ENCODE measurements at regions not wholly inside any gene's neighbourhood (a gene's known extent, or its start where the extent isn't known, plus 50 kb on each side); places are given as distances from the start of the nearest gene placed in this dataset.
"Not testable (repeated sequence)": the region's sequence is repeated elsewhere in the genome, so short reads cannot be mapped to it uniquely, and the experiment has no call there.

DNA sequence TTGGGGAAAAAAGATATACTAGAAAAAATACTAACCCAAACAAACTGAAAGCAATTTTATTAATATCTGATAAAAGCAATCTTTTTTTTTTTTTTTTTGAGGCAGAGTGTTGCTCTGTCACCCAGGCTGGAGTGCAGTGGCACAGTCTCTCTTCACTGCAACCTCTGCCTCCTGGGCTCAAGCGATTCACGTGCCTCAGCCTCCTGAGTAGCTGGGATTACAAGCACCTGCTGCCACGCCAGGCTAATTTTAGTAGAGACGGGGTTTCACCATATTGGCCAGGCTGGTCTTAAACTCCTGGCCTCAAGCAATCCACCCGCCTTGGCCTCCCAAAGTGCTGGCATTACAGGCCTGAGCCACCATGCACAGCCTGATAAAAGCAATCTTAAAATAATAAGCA, 467.5 kb upstream of the TNC start:
- DNase-seq: not testable (repeated sequence)

GRCh38 chr9:115587310-115587709, 469.4 kb upstream of the TNC start:
- no peak for DNase-seq

- DNase-seq: no peak
Measured at GRCh38 chr9:115590011-115590410, 472.1 kb upstream of the TNC start.

GRCh38 chr9:115591584-115591984, 473.6 kb upstream of the TNC start:
- DNase-seq: peak; percentile 16

DNA sequence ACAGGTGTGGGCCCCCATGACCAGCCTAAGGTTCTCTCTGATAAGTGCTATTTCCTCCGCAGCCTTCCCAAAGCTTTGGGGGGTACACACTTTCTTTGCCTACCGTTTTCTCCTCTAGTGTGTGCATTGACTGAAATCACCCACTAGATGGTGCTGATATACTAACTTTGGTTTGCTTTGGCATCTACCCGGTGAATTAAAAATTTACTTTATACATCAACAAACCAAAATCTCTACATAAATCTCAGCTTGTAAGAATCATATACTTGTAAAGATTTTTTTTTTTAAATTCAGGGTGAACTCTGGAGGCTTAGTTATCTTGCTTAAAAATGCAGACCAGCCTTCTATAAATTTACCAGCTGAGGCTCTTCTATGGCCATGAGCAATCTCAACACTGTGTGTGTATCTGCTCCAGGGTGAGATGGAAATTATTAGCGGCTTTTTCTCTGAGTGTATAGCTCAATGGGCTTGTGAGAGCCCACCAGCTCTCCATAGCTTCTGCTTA, 475.7 kb upstream of the TNC start:
- peak; percentile 64 for DNase-seq

- DNase-seq: no peak
Measured at GRCh38 chr9:115594557-115594956, 476.6 kb upstream of the TNC start.

DNA sequence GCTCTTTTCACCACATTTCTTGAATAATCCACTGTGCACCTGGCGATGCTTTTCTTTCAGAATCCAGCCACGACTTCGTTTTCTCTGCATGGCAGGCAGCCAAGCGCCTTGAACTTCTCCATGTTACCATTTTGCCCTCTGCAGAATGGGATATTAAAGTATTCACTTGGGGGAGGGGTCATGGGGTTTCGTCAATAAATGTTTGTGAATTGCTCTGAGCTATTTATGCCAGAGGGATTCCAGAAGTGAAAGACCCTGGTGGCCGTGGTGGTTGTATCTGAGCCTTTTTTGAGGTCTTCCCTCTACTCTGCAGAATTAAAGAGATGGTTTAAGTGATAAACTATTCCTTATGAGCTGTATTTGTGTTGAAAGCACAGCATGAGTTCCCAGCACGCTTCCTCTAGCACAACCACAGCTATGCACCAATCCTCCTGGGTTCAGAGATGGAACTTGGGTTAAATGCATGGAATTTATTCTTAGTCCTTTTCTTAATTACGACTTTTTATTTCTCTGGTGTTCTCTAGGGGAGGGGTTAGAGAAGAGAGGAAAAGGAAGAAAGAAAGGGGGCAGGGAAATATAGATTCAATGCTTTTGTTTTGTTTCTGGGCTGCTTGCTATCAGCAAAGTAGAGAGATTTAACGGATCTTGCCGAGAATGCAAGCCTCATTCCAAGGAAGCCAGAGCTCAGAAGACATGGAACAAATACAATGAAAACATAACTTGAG, 478.2 kb upstream of the TNC start:
- DNase-seq: no peak

DNA sequence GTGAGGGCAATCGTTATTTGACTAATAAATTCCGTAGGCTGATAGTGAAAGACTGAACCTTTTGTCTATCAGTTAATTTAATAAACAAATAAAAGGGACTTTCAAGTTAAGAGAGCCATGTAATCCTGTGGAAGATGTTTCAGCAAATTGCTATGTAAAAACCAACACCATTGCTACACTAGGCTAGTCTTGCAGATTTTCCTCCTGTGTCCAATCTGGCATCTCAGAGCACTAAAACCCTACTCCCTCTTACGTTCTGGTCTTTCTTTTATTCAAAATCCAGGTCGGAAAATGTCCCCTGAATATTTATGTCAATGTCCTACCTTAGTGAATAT, 478.8 kb upstream of the TNC start:
- DNase-seq: no peak

DNA sequence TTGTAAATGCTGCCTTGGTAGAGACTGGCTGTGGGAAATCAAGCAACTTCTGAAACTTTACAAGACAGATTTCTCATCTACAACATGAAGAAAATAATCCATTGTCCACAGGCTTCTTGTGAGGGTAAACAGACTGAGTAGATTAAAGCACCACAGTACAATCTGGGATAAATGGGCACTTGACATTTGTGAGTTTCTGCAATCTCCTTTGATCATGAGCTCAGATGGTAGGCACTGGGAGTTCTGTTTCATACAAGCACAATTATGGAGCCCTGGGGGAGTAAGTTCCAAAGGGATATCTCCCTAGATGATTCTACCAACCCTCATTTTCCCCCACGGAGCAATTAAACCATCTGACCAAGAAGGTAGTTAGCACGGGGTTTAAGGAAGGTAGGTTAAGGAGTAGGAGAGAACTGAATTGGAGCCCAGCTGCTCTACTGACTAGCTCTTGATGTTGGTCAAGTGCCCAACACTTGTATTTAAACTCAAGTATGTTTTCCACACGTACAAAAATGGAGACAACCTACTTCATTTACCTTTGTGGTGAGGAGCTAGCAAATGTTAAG, 479.5 kb upstream of the TNC start:
- no peak for DNase-seq

GRCh38 chr9:115598751-115599150, 480.8 kb upstream of the TNC start:
- DNase-seq: no peak

DNA sequence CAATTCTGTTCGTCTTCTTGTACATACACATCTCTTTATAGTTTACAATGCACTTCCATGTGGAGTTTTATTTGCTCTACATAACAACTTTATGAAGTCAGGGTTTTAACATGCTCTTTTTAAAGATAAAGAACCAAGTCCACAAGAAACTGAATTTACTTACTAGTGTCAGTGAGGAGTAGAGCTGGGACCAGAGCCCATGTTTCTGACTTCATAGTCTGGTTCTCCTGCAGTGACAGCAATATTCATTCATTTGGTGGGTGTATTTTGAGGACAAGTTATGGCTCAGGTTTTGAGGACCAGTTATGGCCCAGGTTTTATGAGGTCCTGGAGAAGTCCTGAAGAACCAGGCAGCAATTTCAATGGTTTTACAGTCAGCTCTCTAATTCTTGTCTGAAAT, 481.9 kb upstream of the TNC start:
- DNase-seq: no peak

DNA sequence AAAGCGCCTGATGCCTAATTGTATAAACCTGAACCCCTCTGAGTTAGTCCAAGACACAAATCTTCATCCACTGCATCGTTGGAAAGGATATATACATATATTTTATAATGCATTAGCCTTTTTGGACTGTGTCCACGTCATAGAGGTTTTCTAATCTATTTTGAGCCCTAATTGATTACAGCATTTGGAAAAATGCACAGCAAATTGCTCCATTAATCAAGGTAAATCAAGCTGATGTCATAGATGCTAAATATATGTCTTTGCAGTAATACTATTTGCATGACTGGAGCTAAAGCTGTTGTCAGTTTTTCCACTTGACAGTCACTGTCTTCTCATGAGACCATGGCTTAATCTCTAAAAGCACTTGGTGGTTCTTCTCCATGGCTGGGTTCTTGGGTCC, 483.5 kb upstream of the TNC start:
- no peak for DNase-seq

DNA sequence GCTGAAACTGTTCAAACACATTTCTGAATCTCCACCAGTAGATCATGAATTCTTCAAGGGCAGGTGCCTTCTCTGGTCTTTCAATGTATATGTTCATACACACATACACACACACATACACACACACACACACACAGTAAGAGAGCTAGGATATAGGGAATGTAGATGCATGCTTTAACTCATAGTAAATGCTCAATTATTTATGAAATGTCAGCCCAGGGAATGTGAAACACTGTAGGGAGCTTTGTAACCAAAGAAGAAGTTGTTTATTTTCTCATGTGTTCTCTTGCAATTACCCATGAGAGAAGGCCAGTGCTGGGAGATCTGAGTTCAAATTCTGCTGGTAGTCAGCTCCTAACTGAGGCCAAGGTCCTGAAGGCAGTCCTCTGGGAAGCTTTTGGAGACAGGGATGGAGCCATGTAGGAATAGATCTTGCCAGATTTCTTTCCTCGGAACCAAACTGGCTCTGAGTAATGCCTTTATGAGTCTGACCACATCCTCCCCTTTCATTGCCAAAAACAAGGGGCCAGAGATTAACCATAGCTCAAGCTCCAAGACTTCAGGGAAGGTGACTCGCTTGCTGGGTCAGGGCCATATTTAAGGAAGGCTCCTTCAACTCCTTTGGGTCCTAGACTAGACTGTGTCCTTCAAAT, 487.0 kb upstream of the TNC start:
- no peak for DNase-seq

- DNase-seq: no peak
Measured at GRCh38 chr9:115606838-115607237, 488.9 kb upstream of the TNC start.

GRCh38 chr9:115614326-115614999, 496.5 kb upstream of the TNC start:
- DNase-seq: no peak

GRCh38 chr9:115615000-115615401, 497.0 kb upstream of the TNC start:
- no peak for DNase-seq

GRCh38 chr9:115615821-115616665, 498.1 kb upstream of the TNC start:
- no peak for DNase-seq

- no peak for DNase-seq
Measured at GRCh38 chr9:115616666-115617239, 498.8 kb upstream of the TNC start.

DNA sequence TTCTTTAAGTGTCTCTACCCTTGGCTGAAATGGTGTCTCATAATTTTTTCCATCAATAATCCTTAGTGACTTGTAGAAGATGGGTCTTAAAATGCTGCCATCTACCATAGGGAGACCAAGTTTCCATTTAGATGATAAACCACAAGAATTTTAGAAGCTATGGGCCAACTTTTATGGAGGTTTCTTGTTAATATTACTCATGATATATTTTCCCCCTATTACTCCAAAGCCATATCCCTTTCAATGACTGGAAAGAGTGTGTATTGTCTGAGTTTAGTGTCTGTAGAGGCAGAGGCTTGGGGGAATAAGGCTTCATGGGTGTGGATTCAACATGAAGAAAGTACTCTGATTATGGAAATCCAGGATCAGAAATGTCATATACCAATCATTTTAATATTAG, 507.3 kb upstream of the TNC start:
- DNase-seq: no peak

DNA sequence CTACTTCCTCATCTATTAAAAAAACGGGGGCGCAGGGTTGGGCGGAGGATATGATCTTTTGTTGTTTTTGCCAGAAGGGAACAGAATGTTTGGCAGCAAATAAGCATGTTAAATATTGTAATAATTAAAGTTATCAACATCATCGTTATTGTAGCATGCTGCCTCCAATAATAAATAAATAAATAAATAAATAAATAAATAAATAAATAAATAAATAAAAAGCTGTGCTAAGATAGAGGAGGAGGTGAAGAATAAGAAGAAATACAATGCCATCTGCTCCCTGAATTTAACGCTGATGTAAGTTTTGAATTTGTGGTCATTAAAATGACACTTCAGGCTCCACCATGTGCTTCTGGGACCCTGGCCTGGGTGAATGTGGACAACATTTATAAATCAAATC, 508.0 kb upstream of the TNC start:
- DNase-seq: no peak

GRCh38 chr9:115627511-115627910, 509.6 kb upstream of the TNC start:
- no peak for DNase-seq

GRCh38 chr9:115628426-115628825, 510.5 kb upstream of the TNC start:
- no peak for DNase-seq

Data from midbrain (tissue), 1 donor.